ENCODE measurements at regions not wholly inside any gene's neighbourhood (a gene's known extent, or its start where the extent isn't known, plus 50 kb on each side); places are given as distances from the start of the nearest gene placed in this dataset.

- H3K9ac ChIP-seq (ENCODE audit: low read length), result no peak overlapping the region
- peaks cover 9% of the 10 kb centered on the region for H3K4me1 ChIP-seq (ENCODE audit: low read length)
- no peaks in the 10 kb centered on the region for H3K79me2 ChIP-seq (ENCODE audit: low read length)
- H2AFZ ChIP-seq (ENCODE audit: low read depth, low read length), result no peak overlapping the region
- no peak overlapping the region for H3K4me2 ChIP-seq (ENCODE audit: low read length)
- no peaks in the 10 kb centered on the region for H3K9me3 ChIP-seq (ENCODE audit: insufficient read depth, low read length)
- no peaks in the 10 kb centered on the region for H4K20me1 ChIP-seq (ENCODE audit: insufficient read depth, low read length)
- TF ChIP-seq CTCF (IDR thresholded peaks at IDR 0.05; ENCODE audit: low read depth, low read length), result no peak
- TF ChIP-seq EZH2phosphoT487 (IDR thresholded peaks at IDR 0.05; ENCODE audit: low read depth), result no peak
- H3K4me3 ChIP-seq (ENCODE audit: low read length), result no peak overlapping the region
- no peaks in the 10 kb centered on the region for H3K36me3 ChIP-seq (replicated peaks; ENCODE audit: low read depth, low read length)
- no peak overlapping the region for H3K27ac ChIP-seq (ENCODE audit: low read length)
- H3K27me3 ChIP-seq (ENCODE audit: low read depth, low read length), result peaks cover 4% of the 10 kb centered on the region; the same call in 1 of the 2 replicates
These were observed 72.4 kb upstream of the VSTM2A start for GRCh38 chr7:54469740-54470139.

- H3K4me3 ChIP-seq (ENCODE audit: low read length), result no peak overlapping the region
- H3K36me3 ChIP-seq (replicated peaks; ENCODE audit: low read depth, low read length), result no peaks in the 10 kb centered on the region
- H3K27me3 ChIP-seq (ENCODE audit: low read depth, low read length), result peaks cover 19% of the 10 kb centered on the region
- H3K9ac ChIP-seq (ENCODE audit: low read length), result no peak overlapping the region
- H3K27ac ChIP-seq (ENCODE audit: low read length), result no peak overlapping the region
- no peaks in the 10 kb centered on the region for H3K9me3 ChIP-seq (ENCODE audit: insufficient read depth, low read length)
- no peak overlapping the region for H3K4me2 ChIP-seq (ENCODE audit: low read length)
- TF ChIP-seq CTCF (IDR thresholded peaks at IDR 0.05; ENCODE audit: low read depth, low read length) (no peak), EZH2phosphoT487 (IDR thresholded peaks at IDR 0.05; ENCODE audit: low read depth) (no peak)
- no peaks in the 10 kb centered on the region for H3K79me2 ChIP-seq (ENCODE audit: low read length)
- no peaks in the 10 kb centered on the region for H4K20me1 ChIP-seq (ENCODE audit: insufficient read depth, low read length)
- H2AFZ ChIP-seq (ENCODE audit: low read depth, low read length), result no peak overlapping the region
- peaks cover 6% of the 10 kb centered on the region for H3K4me1 ChIP-seq (ENCODE audit: low read length)
These were observed 65.6 kb upstream of the VSTM2A start for GRCh38 chr7:54476609-54477008.

- TF ChIP-seq EZH2phosphoT487 (IDR thresholded peaks at IDR 0.05; ENCODE audit: low read depth), result no peak
- TF ChIP-seq CTCF (IDR thresholded peaks at IDR 0.05; ENCODE audit: low read depth, low read length), result 0 out of 2 replicates have a peak, but pooled peaks have one; percentile 5
- Histone ChIP-seq H3K4me3 (ENCODE audit: low read length) (no peak overlapping the region), H3K9me3 (ENCODE audit: insufficient read depth, low read length) (no peaks in the 10 kb centered on the region), H3K4me1 (ENCODE audit: low read length) (peaks cover 1% of the 10 kb centered on the region), H4K20me1 (ENCODE audit: insufficient read depth, low read length) (no peaks in the 10 kb centered on the region), H3K36me3 (replicated peaks; ENCODE audit: low read depth, low read length) (no peaks in the 10 kb centered on the region), H3K27me3 (ENCODE audit: low read depth, low read length) (peaks cover 19% of the 10 kb centered on the region), H3K4me2 (ENCODE audit: low read length) (no peak overlapping the region), H3K9ac (ENCODE audit: low read length) (no peak overlapping the region), H3K27ac (ENCODE audit: low read length) (no peak overlapping the region), H2AFZ (ENCODE audit: low read depth, low read length) (no peak overlapping the region), H3K79me2 (ENCODE audit: low read length) (no peaks in the 10 kb centered on the region)
These were observed 65.1 kb upstream of the VSTM2A start for GRCh38 chr7:54477083-54477482.

GRCh38 chr7:54483523-54483922, 58.7 kb upstream of the VSTM2A start:
- Histone ChIP-seq H2AFZ (ENCODE audit: low read depth, low read length) (no peak overlapping the region), H3K27ac (ENCODE audit: low read length) (no peak overlapping the region), H3K4me1 (ENCODE audit: low read length) (no peaks in the 10 kb centered on the region), H3K9me3 (ENCODE audit: insufficient read depth, low read length) (no peaks in the 10 kb centered on the region), H3K27me3 (ENCODE audit: low read depth, low read length) (peaks cover 5% of the 10 kb centered on the region), H3K9ac (ENCODE audit: low read length) (no peak overlapping the region), H3K4me2 (ENCODE audit: low read length) (no peak overlapping the region), H3K4me3 (ENCODE audit: low read length) (no peak overlapping the region), H3K36me3 (replicated peaks; ENCODE audit: low read depth, low read length) (no peaks in the 10 kb centered on the region), H4K20me1 (ENCODE audit: insufficient read depth, low read length) (no peaks in the 10 kb centered on the region), H3K79me2 (ENCODE audit: low read length) (no peaks in the 10 kb centered on the region)
- TF ChIP-seq CTCF (IDR thresholded peaks at IDR 0.05; ENCODE audit: low read depth, low read length) (no peak), EZH2phosphoT487 (IDR thresholded peaks at IDR 0.05; ENCODE audit: low read depth) (no peak)

Measured in OCI-LY3 (cell line).